Progenitor cell of endocrine pancreas (in vitro differentiated cells): ENCODE measurements at regions not wholly inside any gene's neighbourhood (a gene's known extent, or its start where the extent isn't known, plus 50 kb on each side); places are given as distances from the start of the nearest gene placed in this dataset.

ENCODE experiments used
- DNase-seq: peaks from one replicate; pipeline ENCODE4 v3.0.0; 2021; ENCODE audit warnings: low spot score; ENCODE audit not compliant: unreplicated experiment
- H3K27ac Mint-ChIP-seq: 2 replicates; pipeline ENCODE4 v1.8.0; 2021; ENCODE audit warnings: mild to moderate bottlenecking, moderate library complexity, mixed read lengths
- H3K27me3 Mint-ChIP-seq: 2 replicates; pipeline ENCODE4 v1.8.0; 2021; ENCODE audit warnings: mixed read lengths
- H3K36me3 Mint-ChIP-seq: 2 replicates; pipeline ENCODE4 v1.8.0; 2022; ENCODE audit warnings: mixed read lengths; ENCODE audit not compliant: insufficient read depth
- H3K4me1 Mint-ChIP-seq: 2 replicates; pipeline ENCODE4 v1.8.0; 2021; ENCODE audit warnings: low read depth, mixed read lengths
- H3K4me3 Mint-ChIP-seq: 2 replicates; pipeline ENCODE4 v1.8.0; 2021; ENCODE audit warnings: low read depth, mild to moderate bottlenecking, moderate library complexity, mixed read lengths
- H3K9me3 Mint-ChIP-seq: 2 replicates; pipeline ENCODE4 v1.8.0; 2021; ENCODE audit warnings: low read depth, mixed read lengths
- CTCF ChIP-seq: fragments of 200-600 bp; sonication (generic); IDR thresholded peaks from one replicate; pipeline ENCODE4 v1.5.0; 2021; ENCODE audit warnings: antibody characterized with exemption, mild to moderate bottlenecking; ENCODE audit not compliant: unreplicated experiment

- H3K27ac Mint-ChIP-seq: no peak overlapping the region
- H3K4me3 Mint-ChIP-seq: no peak overlapping the region
- no peak for DNase-seq
- peaks cover 2% of the 10 kb centered on the region for H3K4me1 Mint-ChIP-seq
- H3K9me3 Mint-ChIP-seq: no peaks in the 10 kb centered on the region
- TF ChIP-seq CTCF: no peak
- no peaks in the 10 kb centered on the region for H3K36me3 Mint-ChIP-seq
- H3K27me3 Mint-ChIP-seq: no peaks in the 10 kb centered on the region
Measured at GRCh38 chr3:106268696-106269095, 399.9 kb upstream of the CBLB start.

- H3K4me3 Mint-ChIP-seq: no peak overlapping the region
- H3K27me3 Mint-ChIP-seq: no peaks in the 10 kb centered on the region
- no peak overlapping the region for H3K27ac Mint-ChIP-seq
- DNase-seq: no peak
- no peaks in the 10 kb centered on the region for H3K36me3 Mint-ChIP-seq
- TF ChIP-seq CTCF: no peak
- peaks cover 5% of the 10 kb centered on the region for H3K4me1 Mint-ChIP-seq
- H3K9me3 Mint-ChIP-seq: no peaks in the 10 kb centered on the region
Measured at GRCh38 chr3:106272302-106272701, 403.5 kb upstream of the CBLB start.

- no peaks in the 10 kb centered on the region for H3K27me3 Mint-ChIP-seq
Measured at GRCh38 chr3:106275592-106275991, 406.8 kb upstream of the CBLB start.

GRCh38 chr3:106276151-106276550, 407.3 kb upstream of the CBLB start:
- H3K9me3 Mint-ChIP-seq: no peaks in the 10 kb centered on the region
- TF ChIP-seq CTCF: no peak
- H3K4me3 Mint-ChIP-seq: no peak overlapping the region
- no peak for DNase-seq
- H3K36me3 Mint-ChIP-seq: no peaks in the 10 kb centered on the region
- H3K4me1 Mint-ChIP-seq: peaks cover 10% of the 10 kb centered on the region
- H3K27ac Mint-ChIP-seq: no peak overlapping the region
- no peaks in the 10 kb centered on the region for H3K27me3 Mint-ChIP-seq

More at GRCh38 chr3:106275592-106275991, 406.8 kb upstream of the CBLB start:
- Mint-ChIP-seq H3K9me3 (no peaks in the 10 kb centered on the region), H3K4me1 (peaks cover 5% of the 10 kb centered on the region), H3K4me3 (no peak overlapping the region), H3K36me3 (no peaks in the 10 kb centered on the region), H3K27ac (no peak overlapping the region)
- DNase-seq: no peak
- TF ChIP-seq CTCF: no peak

- no peaks in the 10 kb centered on the region for H3K27me3 Mint-ChIP-seq
- peaks cover 13% of the 10 kb centered on the region for H3K4me1 Mint-ChIP-seq
- H3K9me3 Mint-ChIP-seq: no peaks in the 10 kb centered on the region
- H3K27ac Mint-ChIP-seq: no peak overlapping the region
- TF ChIP-seq CTCF: no peak
- DNase-seq: no peak
- H3K36me3 Mint-ChIP-seq: no peaks in the 10 kb centered on the region
- no peak overlapping the region for H3K4me3 Mint-ChIP-seq
Measured at GRCh38 chr3:106276755-106277612, 408.2 kb upstream of the CBLB start.
